Prostate gland (tissue), 2 donors: ENCODE measurements at regions not wholly inside any gene's neighbourhood (a gene's known extent, or its start where the extent isn't known, plus 50 kb on each side); places are given as distances from the start of the nearest gene placed in this dataset.
A peak's percentile ranks its signal among the peaks of the same experiment; 100 is the strongest.
"Not testable (repeated sequence)": the region's sequence is repeated elsewhere in the genome, so short reads cannot be mapped to it uniquely, and the experiment has no call there.

Experiments
- DNase-seq: peaks from one replicate; pipeline ENCODE4 v3.0.0-alpha.2; 2019; ENCODE audit warnings: low spot score
- H3K27ac ChIP-seq, 2 donors: fragments of 200-600 bp; sonication (generic); 2 replicates each; pipeline ENCODE4 v1.5.1; 2017 to 2019
- H3K27me3 ChIP-seq: fragments of 200-600 bp; sonication (generic); replicated peaks from 2 replicates; pipeline ENCODE4 v1.5.1; 2019; ENCODE audit not compliant: insufficient read depth
- H3K36me3 ChIP-seq, 2 donors: fragments of 200-600 bp; sonication (generic); 1 replicate in 1 of 2; 2 replicates in 1 of 2; pipeline versions ENCODE4 v1.5.1 to v1.8.1; 2017 to 2019
- H3K4me1 ChIP-seq: fragments of 200-600 bp; sonication (generic); replicated peaks from 2 replicates; pipeline ENCODE4 v1.5.1; 2019
- H3K4me3 ChIP-seq, 2 donors: fragments of 200-600 bp; sonication (generic); 2 replicates each; pipeline ENCODE4 v1.5.1; 2017 to 2019
- H3K9me3 ChIP-seq: fragments of 200-600 bp; sonication (generic); 2 replicates; pipeline ENCODE4 v1.5.1; 2017
- CTCF ChIP-seq, 4 experiments: fragments of 200-600 bp in 2 of 4; fragments of 450-650 bp in 2 of 4; sonication (generic) in 2 of 4; IDR thresholded peaks; 1 replicate in 3 of 4; 2 replicates in 1 of 4; pipeline ENCODE4 v1.5.1; 2016 to 2019; ENCODE audit warnings: antibody characterized with exemption in 4 of 4, mild to moderate bottlenecking in 2 of 4, moderate library complexity in 2 of 4
- POLR2A ChIP-seq: fragments of 450-650 bp; IDR thresholded peaks from one replicate; pipeline ENCODE4 v1.6.1; 2016; ENCODE audit warnings: antibody characterized with exemption, mild to moderate bottlenecking
- POLR2AphosphoS5 ChIP-seq: sonication (generic); formaldehyde crosslinking; IDR thresholded peaks from one replicate; pipeline ENCODE4 v1.6.1; 2017; ENCODE audit warnings: antibody characterized with exemption
- WGBS: methylation state at CpG from one replicate; pipeline ENCODE4 v1.1.5; 2018; 5-methylcytosine and 5-hydroxymethylcytosine counted together
- intact Hi-C: fragments of 100-400 bp; cut with DNase I; formaldehyde crosslinking; loops from one replicate; pipeline ENCODE4 v1.14.2; 2022

- H3K27ac ChIP-seq, DNase-seq, H3K36me3 ChIP-seq, H3K9me3 ChIP-seq, intact Hi-C loops, H3K4me1 ChIP-seq, H3K27me3 ChIP-seq, H3K4me3 ChIP-seq: not testable (repeated sequence)
- WGBS, result 76% methylated on average over 16 of the region's 16 CpGs
Measured at GRCh38 chr20:29031262-29031982, 2226.0 kb upstream of the DEFB115 start.

- intact Hi-C loops, result not testable (repeated sequence)
- WGBS, result 71% methylated on average over 12 of the region's 12 CpGs
Measured at GRCh38 chr20:29044239-29044638, 2213.2 kb upstream of the DEFB115 start.

GRCh38 chr20:29050008-29050606 lies 2207.4 kb upstream of the DEFB115 start:
- H3K36me3 ChIP-seq, H3K27ac ChIP-seq, H3K4me3 ChIP-seq, H3K4me1 ChIP-seq, intact Hi-C loops, DNase-seq, H3K27me3 ChIP-seq, H3K9me3 ChIP-seq: not testable (repeated sequence)
- 64% methylated on average over 4 of the region's 4 CpGs for WGBS

More at GRCh38 chr20:29044239-29044638, 2213.2 kb upstream of the DEFB115 start:
- H3K36me3 ChIP-seq, DNase-seq, H3K27ac ChIP-seq, H3K27me3 ChIP-seq, H3K4me3 ChIP-seq, H3K9me3 ChIP-seq, H3K4me1 ChIP-seq: not testable (repeated sequence)

GRCh38 chr20:29057866-29058484 lies 2199.5 kb upstream of the DEFB115 start:
- H3K4me1 ChIP-seq, DNase-seq, H3K9me3 ChIP-seq, H3K4me3 ChIP-seq, H3K27ac ChIP-seq, intact Hi-C loops, H3K36me3 ChIP-seq, H3K27me3 ChIP-seq: not testable (repeated sequence)
- WGBS, result 36% methylated on average over 6 of the region's 6 CpGs

GRCh38 chr20:29062451-29062850 lies 2195.0 kb upstream of the DEFB115 start:
- H3K9me3 ChIP-seq, H3K27ac ChIP-seq, H3K27me3 ChIP-seq, H3K36me3 ChIP-seq, H3K4me3 ChIP-seq, DNase-seq, H3K4me1 ChIP-seq, intact Hi-C loops: not testable (repeated sequence)
- WGBS, result 80% methylated on average over 11 of the region's 11 CpGs

GRCh38 chr20:29066341-29066740 lies 2191.1 kb upstream of the DEFB115 start:
- H3K4me3 ChIP-seq, H3K36me3 ChIP-seq, H3K9me3 ChIP-seq, H3K4me1 ChIP-seq, H3K27me3 ChIP-seq, DNase-seq, H3K27ac ChIP-seq, intact Hi-C loops: not testable (repeated sequence)
- 45% methylated on average over 1 of the region's 1 CpG for WGBS

- DNase-seq, H3K36me3 ChIP-seq, H3K4me1 ChIP-seq, H3K9me3 ChIP-seq, H3K27ac ChIP-seq, H3K27me3 ChIP-seq, intact Hi-C loops, H3K4me3 ChIP-seq: not testable (repeated sequence)
- WGBS, result 73% methylated on average over 8 of the region's 8 CpGs
Measured at GRCh38 chr20:29073640-29074039, 2183.8 kb upstream of the DEFB115 start.

GRCh38 chr20:29079769-29080690 lies 2177.4 kb upstream of the DEFB115 start:
- H3K36me3 ChIP-seq, result no peaks in the 10 kb centered on the region
- H3K9me3 ChIP-seq, result no peaks in the 10 kb centered on the region
- 25% methylated on average over 66 of the region's 68 CpGs for WGBS
- H3K27ac ChIP-seq, result no peak overlapping the region
- peak overlapping the region in 1 of 2 donors; percentile 40 for H3K4me3 ChIP-seq
- H3K27me3 ChIP-seq, result no peaks in the 10 kb centered on the region
- peak; percentile 8 for TF ChIP-seq POLR2AphosphoS5
- no peak for TF ChIP-seq POLR2A
- TF ChIP-seq CTCF (IDR thresholded peaks at IDR 0.05), result no peak
- peak; percentile 66 for DNase-seq
- intact Hi-C loops, result no loop called here
- no peaks in the 10 kb centered on the region for H3K4me1 ChIP-seq

GRCh38 chr20:29081712-29082111 lies 2175.8 kb upstream of the DEFB115 start:
- H3K27me3 ChIP-seq, H3K9me3 ChIP-seq, DNase-seq, H3K27ac ChIP-seq, intact Hi-C loops, H3K4me3 ChIP-seq, H3K4me1 ChIP-seq, H3K36me3 ChIP-seq: not testable (repeated sequence)
- WGBS, result 56% methylated on average over 1 of the region's 1 CpG
